GM18909 (cell line): ENCODE measurements at regions not wholly inside any gene's neighbourhood (a gene's known extent, or its start where the extent isn't known, plus 50 kb on each side); places are given as distances from the start of the nearest gene placed in this dataset.
A peak's percentile ranks its signal among the peaks of the same experiment; 100 is the strongest.
"Not testable (repeated sequence)": the region's sequence is repeated elsewhere in the genome, so short reads cannot be mapped to it uniquely, and the experiment has no call there.

ENCODE experiments used
- ATAC-seq: cut with Tn5 transposase; IDR thresholded peaks from one replicate; pipeline ENCODE4 v1.9.1; 2021; ENCODE audit warnings: mild to moderate bottlenecking; ENCODE audit not compliant: unreplicated experiment, poor library complexity

DNA sequence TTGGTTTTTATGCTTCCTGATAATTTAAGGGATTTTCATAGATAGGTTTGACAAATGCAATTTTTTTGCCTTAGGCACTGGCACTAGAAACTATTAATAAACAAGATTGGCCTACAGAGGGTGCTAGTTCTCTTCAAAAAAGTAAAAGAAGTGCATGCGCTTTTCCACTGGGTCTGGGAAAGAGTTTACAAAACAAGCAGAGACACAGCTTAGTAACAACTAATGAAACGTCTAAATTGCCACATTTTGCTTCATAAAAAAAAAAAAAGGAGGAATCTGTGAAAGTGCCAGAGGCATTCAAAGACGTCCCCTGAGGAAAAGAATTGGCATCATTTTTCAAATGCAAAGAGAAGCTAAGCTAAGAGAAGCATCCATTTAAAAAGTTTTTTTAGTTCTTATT, 58.3 kb upstream of the EEA1 start:
- ATAC-seq, result peak; percentile 35

DNA sequence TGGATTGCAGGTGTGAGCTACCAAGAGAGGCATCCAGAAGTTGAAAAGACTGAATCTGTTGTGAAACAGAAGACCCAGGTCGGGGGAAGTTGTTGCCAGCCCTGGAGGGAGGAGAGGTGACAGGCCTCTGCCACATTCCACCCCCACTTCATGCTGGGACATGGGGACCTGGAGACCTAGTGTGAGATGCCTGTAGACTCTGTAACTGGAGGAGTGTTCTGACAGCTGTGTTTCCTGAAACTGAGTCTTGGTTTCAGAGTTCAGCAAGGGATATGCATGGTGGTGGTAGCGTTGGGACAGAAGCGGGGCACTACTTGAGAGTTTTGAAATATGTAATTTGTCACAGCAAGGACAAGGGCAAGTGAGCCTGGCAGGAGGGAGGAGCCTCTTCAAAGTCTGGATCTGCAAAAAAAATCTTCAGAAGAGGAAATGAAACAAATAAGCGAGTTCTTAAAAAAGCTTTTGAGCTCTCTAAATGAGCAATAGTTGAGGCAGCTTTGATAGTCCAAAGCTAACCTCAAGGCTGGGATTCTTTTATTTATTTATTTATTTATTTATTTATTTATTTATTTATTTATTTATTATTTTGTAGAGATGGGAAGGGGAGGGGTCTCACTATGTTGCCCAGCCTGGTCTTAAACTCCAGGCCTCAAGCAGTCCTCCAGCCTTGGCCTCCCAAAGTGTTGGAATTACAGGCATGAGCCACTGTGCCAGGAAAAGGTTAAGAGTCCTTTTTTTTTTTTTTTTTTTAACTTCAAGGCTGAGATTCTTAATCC, 58.9 kb upstream of the EEA1 start:
- ATAC-seq, result peak; percentile 83

DNA sequence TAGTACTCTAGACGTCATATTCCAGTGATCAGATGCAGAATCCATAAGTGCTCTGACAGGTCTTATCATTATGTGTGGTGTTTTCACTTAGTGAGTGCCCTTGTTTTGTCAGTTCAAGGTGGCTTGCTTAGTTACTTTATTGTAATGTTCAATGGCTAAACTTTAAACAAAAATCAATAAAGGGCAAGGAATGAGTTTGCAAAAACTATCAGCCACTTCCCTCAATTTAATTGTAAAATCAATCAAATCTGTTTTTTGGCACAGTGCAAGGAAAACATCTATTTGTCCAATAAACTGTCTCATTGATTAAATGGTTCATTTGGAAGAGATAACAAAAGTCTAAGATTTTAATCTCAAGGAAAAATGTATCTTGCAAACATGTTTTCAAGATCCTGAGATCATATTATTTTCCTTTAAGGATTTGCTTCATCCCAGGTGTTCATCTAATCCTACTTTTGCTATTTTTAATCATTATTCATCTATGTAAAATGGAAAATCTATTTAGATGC, 59.6 kb upstream of the EEA1 start:
- ATAC-seq, result no peak

DNA sequence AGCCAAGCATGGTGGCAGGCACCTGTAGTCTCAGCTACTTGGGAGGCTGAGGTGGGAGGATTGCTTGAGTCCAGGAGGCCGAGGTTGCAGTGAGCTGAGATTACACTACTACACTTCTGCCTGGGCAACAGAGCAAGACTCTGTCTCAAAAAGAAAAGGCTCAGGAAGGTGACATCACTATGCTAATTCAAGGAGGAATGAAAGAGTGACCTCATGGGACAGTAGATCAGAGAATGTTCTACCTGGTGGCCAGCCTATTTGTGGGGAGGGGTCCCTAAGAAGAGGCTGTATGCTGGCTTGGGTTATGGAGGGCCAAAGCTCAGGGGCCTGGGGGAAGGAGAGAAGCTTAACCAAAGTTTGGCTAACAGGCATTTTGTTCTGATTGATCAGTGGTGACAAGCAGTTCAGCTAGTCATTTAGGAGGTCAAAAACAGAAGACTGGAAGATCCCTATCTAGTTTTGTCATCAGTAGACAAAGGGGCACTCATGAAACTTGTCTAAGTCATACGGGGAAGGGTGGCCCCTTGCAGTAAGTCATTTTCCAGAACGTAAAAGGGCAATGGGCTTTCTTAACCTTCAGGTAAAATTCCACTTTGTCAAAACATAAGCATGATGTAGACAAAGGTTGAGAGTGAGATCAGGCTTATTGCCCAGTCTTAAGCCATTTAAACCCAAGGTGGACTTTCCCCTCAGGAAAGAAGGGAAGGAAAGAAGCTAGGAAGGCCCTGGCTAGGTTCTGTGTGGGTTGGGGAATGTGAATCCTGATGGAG, 60.8 kb upstream of the EEA1 start:
- ATAC-seq, result peak; percentile 23

DNA sequence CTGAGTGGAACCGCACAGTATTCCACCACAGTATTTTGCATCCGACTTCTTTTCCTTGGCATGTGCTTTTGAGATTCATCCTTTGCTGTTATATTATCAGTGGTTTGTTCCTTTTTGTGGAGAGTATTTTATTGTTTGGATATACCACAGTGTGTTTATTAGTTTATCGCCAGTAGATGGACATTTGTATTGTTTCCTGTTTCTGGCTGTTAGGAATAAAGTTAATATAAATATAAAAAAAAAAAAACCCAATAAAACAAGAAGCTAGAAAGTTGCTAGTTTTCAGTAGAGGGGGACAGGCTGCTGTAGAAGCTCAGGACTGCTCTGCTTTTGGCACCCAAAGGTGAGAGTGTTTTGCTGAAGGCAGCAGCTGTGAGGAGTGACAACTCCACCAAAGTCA, 62.0 kb upstream of the EEA1 start:
- no peak for ATAC-seq

DNA sequence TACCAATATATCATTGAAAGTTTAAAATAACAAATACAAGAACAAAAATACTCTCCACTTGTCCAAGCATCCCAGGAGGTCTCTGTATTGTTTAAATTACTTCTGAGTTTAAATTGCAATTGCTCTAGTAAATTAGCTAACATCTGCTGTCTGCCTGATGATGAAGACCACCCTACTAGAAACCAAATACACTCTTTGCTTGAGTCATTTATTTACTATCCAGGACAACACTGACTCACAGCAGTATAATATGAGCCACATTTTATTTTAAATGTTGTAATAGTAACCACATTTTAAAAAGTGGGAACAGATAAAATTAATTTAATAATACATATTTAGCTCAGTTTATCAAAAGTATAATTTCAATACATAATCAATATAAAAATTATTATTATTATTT, 62.9 kb upstream of the EEA1 start:
- no peak for ATAC-seq

DNA sequence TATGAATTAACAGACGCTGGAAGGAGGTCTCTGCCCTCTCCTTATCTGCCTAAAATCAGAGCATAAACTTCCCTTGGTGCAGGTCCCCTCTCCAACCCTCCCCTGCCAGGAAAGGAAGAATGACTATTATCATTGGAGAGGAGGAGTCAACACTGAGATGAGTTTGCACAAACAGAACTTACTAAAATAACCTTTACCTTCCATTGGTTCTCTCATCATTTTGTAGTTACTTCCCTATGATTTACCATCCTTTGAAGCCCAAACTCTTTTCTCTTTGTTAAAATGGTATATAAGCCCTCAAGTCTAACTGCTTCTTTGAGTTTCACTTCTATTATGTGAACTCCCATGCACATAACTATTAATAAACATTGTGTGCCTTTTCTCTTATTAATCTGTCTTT, 64.2 kb upstream of the EEA1 start:
- no peak for ATAC-seq

DNA sequence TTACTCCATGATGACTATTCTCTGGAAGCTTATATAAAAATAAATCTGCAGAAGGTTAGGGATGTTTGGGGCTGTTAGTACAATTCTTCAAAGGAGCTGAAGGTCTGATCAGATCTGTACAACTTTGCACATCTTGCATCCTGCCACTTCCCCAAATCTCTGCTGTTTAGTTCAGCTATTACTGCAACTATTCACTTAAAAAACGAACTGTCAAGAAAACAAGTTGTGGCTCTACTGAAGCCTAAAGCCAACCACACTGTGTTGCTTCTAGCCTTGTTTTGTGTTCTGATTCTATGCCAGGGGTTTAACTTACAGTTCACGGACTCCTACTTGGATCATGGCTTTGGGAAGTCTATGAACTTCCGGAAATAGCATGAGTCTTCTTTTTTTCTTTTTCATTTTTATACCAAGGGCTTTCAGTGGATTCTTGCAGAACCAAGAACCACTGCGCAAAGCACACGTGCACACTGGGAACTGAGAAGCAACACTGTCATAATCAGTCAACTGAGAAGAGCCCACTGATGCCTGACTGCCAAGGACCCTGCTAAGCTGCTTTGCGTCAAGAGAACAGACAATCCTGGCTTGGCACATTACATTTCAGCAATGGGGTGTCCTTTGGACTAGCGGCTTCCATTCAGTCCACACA, 66.3 kb upstream of the EEA1 start:
- peak; percentile 72 for ATAC-seq

DNA sequence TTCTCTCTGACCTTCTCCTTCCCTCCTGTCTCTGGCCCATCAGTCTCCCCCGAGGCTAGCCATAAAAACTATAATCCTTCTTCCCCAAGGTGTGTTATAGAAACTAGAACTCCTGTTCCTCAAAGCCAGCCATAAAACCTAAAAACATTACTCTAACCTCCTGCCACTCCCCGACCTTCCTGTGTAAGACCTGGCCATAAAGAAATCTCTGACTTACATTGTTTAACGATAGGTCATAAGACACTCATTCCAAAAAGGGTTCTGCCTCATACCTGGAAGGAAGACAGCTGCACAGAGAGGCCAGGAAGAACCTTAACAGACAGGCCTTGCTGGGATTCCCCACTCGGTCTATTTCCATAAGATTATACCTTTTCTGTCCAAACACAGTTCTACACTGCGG, 70.9 kb upstream of the EEA1 start:
- no peak for ATAC-seq

DNA sequence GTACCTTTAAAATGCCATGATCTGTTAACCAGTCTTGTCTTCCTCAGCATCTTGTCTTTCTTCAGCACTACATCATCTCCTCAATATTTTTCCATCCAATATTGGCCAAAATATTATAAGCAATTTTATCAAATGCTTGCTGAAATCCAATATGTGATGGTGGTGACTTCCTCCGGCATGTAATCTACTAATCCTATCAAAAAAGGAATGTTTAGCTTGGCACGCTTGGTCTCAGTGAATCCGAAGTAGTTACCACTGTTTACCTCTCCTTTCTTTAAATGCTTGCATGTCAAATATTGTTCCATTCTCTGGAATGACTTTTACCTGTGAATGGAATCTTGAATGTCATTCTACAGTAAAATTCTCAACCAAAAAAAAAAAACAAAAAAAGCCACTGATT, 72.3 kb upstream of the EEA1 start:
- ATAC-seq, result no peak

DNA sequence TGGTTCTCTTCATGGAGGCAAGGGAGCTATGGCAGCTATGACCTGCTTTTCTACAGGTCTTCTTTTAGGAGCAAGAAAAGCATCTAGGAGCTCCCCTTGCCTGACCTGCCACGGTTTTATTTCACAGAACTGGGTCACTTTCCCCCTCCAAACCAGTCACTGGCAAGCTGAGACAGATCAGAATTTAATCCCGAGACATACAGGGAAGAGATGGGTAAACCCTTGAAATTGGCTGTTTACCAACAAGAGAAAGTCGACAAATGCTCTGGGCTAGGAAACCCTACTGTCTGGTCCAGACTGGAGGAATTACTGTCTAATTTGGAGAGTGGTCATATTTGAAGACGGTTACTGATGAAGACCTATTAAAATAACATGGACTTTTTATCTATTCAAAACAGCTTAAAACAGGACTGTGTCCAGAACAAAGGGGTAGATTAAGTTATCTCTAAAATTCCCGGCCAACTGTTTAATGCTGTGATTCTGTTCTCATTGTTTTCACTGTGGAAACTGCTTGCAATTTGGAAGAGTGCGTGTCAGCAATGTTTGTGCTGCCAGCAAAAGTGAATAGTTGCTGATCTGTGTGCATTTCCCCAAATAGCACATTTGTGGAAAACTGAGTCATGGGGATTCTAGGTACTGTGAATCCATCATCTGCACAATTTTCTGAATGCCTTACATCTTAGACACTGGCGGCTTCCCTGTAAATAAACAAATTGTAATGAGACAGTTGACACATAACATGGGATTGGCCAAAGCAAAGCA, 73.4 kb upstream of the EEA1 start:
- no peak for ATAC-seq

DNA sequence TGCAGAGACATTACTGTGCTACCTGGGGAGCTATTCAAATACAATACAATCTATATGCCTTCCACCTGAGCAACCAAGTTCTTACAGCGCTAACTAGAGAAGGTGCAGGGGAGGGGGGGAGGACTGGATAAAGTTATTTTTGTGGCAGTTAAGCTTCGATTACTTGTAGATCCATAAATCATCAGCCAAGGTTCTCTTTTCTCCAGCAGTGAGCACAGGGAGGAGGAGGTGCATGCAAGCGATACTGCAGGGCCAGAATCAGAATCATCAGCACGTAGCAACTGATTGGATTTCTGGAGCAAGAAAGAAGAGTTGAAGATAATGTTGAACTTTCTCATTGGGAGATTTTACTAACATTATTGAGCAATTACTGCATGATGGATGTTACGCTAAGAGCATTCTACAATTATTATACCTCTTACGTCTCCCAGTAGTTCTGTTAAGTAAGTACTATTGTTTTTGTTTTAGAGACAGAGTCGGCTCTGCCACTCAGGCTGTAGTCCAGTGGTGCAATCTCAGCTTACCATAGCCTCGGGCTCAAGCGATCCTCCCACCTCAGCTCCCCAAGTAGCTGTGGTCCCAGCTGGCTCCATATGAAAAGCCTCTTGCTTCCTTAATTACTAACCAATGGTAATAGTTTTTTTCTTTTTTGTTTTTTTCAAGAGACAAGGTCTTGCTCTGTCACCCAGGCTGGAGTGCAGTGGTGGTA, 74.6 kb upstream of the EEA1 start:
- ATAC-seq, result no peak

DNA sequence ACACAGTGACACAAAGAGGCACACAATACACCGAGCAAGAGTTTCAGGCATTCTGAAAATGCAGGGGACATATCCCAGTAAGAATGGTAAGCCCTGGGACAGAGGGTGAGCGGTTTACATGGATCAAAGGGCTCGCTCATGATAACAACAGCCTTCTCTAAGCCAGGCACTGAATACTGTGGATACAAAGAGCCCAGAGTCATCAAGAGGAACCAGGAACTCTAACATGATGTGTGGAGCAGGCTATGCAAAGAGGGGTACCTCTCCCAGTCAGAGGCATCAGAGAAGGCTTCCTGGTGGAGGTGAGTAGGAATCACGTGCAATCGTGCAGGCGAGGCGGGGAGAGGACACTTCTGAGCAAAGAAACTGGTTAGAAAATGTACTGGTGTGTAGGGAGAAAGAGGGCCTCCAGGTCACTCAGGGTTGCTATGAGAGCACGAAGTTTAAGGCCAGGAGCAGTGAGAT, 76.9 kb upstream of the EEA1 start:
- no peak for ATAC-seq

DNA sequence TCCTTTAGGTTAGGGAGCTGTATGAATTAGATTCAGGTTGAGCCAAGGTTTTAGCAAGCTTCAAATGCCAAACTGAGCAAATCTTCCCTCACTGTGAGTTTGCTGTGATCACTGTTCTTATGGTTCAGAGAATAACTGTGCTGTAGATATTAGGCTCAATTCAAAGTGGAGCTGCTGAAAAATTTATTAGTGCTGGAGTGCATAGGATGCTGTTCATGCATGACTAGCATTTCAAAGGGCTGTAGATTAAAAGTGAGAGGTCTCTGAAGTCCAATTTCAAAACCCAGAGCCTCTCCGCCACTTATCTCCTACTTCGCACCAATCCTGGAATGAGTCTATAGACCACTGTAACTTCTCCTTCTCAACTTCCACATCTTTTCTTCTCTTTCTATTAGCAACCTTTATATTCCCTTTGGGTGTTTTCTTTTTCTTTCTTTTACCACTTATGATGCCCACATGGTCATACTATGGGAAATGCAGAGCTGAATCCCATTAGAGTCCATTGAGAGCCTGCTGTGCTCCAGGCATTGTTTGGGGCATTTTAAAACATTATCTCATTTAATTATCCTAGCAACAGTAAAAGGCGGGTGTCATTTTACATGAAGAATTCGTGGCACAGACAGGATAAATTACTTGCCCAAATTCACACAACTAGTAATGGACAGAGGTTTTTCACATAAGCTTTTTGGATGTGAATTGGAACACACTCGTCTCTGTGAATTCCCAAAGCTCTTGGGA, 77.5 kb upstream of the EEA1 start:
- ATAC-seq, result no peak

DNA sequence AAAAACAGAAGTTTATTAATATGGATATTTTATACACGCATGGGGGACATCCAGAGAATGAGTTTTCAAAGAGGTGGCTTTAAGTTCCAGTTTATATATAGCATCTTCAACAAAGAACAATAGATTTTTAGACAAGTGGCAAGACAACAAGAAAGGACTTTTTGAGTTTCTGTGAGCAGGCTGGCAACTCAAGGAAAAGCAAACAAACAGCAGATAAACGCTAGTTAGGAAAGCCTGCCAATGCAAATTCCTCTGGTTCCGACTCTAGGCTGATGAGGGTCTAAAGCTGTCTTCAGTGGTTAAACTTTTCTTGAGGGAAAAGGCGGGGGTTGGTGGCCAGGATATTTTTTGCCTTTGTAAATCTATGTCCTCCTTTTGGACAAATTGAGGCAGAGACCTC, 78.4 kb upstream of the EEA1 start:
- no peak for ATAC-seq

DNA sequence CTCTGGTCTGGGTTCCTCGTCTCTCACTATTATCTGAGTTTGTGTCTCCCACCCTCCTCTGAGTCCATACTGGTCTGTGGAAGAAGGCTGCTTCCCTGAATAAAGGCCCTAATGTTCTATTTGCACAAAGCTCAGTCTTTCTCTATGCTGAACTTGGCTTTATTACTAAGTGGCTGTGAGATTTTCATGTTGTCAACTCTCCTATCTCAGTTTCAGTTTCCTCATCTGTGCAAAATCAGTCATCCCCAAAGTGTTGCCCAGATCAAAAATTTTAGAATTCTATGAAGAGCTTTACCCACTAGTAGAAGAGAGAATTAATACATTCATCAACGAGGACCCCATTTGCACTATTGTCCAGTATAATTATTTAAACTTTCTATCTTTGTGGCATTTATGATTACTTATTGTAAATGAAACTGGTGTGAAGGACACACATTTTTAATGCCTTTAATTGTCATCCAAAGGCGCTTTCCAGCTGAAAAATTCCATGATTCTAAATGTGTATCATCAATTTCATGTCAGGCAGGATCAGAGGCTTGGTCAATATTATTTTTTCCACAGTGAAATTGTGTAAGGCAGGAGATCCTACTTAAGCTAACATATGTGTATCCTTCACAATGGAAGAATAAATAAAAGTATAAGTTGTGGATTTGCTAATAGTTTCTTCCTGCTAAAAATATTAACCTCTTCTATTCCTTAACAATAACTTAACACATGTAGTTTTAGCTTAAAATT, 79.1 kb upstream of the EEA1 start:
- peak; percentile 84 for ATAC-seq

DNA sequence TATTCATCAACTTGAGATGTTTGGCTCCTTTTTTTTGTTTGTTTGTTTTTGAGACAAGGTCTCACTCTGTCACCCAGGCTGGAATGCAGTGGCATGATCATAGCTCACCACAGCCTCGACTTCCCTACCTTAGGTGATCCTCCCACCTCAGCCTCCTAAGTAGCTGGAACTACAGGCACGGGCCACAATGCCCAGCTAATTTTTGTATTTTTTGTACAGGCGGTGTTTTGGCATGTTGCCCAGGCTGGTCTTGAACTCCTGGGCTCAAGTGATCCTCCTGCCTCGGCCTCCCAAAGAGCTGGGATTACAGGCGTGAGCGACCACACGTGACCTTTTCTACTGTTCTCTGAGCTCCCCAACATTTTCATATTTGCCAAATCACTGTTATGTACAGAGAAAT, 79.8 kb upstream of the EEA1 start:
- not testable (repeated sequence) for ATAC-seq

DNA sequence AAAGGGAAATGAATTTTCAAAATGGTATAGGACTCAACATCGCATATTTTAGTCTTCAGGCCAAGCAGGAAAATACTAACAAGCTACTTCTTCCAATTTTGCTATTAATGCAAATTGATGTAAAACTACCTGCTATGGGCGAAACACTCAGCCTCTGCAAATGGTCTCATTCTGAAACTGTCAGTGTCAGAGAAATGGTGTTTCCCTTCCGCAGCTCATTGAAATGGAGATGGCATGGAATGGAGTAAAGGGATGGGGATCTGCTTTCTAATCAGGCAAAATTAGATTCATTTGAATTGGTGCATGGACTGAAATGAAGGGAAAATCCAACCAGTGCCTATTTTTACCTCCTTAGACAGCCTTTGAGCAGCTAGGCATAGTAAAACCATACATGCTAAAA, 80.4 kb upstream of the EEA1 start:
- ATAC-seq, result no peak
